Stomach (tissue), 4 donors: ENCODE measurements at regions not wholly inside any gene's neighbourhood (a gene's known extent, or its start where the extent isn't known, plus 50 kb on each side); places are given as distances from the start of the nearest gene placed in this dataset.

Source experiments
- CTCF ChIP-seq, 7 experiments: fragments of 450-650 bp in 4 of 7; fragments of 200-600 bp in 3 of 7; sonication (generic) in 3 of 7; IDR thresholded peaks; one replicate each; pipeline ENCODE4 v1.5.1; 2016 to 2019; ENCODE audit warnings: antibody characterized with exemption in 7 of 7, control low read depth in 2 of 7, mild to moderate bottlenecking in 1 of 7
- POLR2AphosphoS5 ChIP-seq, 3 donors: sonication (generic); formaldehyde crosslinking; IDR thresholded peaks; one replicate each; pipeline ENCODE4 v1.6.1; 2016; ENCODE audit warnings: antibody characterized with exemption in 3 of 3

- TF ChIP-seq CTCF (IDR thresholded peaks at IDR 0.05), result no peak
- TF ChIP-seq POLR2AphosphoS5 (IDR thresholded peaks at IDR 0.05), result no peak
These were observed 579.2 kb downstream of the BCL11B start for GRCh38 chr14:98692832-98693231.
